GM19468 (cell line): ENCODE measurements at regions not wholly inside any gene's neighbourhood (a gene's known extent, or its start where the extent isn't known, plus 50 kb on each side); places are given as distances from the start of the nearest gene placed in this dataset.

Experiments
- ATAC-seq: cut with Tn5 transposase; IDR thresholded peaks from one replicate; pipeline ENCODE4 v1.9.1; 2021; ENCODE audit warnings: mild to moderate bottlenecking, moderate library complexity, moderate number of reproducible peaks; ENCODE audit not compliant: unreplicated experiment; ENCODE audit errors: extremely low read depth

DNA sequence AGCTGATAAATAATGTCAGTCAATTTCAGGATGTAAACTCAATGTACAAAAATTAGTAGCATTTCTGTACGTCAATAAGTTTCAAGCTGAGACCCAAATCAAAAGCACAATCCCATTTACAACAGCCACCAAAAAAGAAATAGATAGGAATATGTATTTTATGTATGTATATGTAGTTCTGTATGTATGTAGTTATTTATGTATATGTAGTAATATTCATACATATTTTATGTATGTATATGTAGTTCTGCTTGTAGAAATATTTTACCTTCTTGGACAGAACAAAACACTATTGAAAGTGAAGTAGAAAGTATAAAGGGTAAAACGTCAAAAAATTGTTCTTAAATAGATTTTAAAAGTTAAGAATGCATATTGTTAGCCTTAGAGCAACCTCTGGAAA is 591.0 kb upstream of the SETBP1 start:
- ATAC-seq = no peak

- ATAC-seq = no peak
Measured at GRCh38 chr18:44090453-44090852, 590.2 kb upstream of the SETBP1 start.

GRCh38 chr18:44093253-44093652 is 587.4 kb upstream of the SETBP1 start:
- no peak for ATAC-seq

- ATAC-seq = no peak
Measured at GRCh38 chr18:44096016-44096415, 584.7 kb upstream of the SETBP1 start.

DNA sequence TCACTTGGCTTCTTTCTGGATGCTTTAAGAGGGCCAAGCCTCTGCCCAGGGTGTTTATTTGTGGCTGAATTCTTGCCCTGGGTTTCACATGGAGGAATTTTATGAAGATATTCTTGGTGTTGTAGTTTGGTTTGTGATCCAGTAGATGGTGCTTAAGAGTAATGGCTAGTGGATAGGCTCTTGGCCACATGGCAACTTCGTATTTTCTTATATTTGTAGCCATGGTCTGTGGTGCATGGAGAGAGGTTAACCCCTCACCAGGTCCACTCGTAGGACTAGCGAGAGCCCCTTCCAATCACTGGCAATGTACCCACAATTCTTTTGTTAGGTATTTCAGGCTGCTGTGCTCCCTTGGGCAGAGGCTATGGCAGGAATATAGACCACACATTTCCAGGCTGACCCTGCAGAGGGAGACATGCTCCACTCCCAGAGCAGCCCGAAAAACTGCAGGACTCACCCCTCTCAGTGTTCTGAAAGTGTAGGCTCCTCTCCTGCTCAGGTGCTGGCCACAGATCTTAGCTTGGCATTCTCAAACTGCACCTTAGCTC is 582.1 kb upstream of the SETBP1 start:
- ATAC-seq = no peak

- ATAC-seq = no peak
Measured at GRCh38 chr18:44107187-44107586, 573.5 kb upstream of the SETBP1 start.

GRCh38 chr18:44111337-44111736 is 569.4 kb upstream of the SETBP1 start:
- no peak for ATAC-seq

- ATAC-seq = no peak
Measured at GRCh38 chr18:44117821-44118220, 562.9 kb upstream of the SETBP1 start.

- ATAC-seq = no peak
Measured at GRCh38 chr18:44119607-44120006, 561.1 kb upstream of the SETBP1 start.

GRCh38 chr18:44123743-44124142 is 556.9 kb upstream of the SETBP1 start:
- ATAC-seq = no peak

DNA sequence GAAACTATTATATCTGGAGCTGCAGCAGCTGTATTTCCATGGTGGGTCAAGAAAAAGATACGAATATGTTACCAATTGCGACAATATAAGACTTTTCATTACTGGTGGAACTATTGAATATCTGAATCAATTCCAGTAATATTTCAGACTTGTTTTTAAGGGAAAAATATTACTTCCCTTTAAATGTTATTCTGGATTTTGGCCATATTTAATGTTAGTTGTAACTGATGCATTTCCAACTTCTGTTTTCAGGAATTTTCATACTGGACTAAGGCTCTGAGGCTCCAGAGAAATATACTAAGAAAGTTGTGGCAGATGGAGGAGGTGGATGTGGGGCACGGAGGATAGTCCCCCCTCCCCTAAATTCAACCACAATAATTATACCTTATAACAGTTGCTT is 555.2 kb upstream of the SETBP1 start:
- ATAC-seq = no peak

GRCh38 chr18:44126598-44126997 is 554.1 kb upstream of the SETBP1 start:
- ATAC-seq = no peak

DNA sequence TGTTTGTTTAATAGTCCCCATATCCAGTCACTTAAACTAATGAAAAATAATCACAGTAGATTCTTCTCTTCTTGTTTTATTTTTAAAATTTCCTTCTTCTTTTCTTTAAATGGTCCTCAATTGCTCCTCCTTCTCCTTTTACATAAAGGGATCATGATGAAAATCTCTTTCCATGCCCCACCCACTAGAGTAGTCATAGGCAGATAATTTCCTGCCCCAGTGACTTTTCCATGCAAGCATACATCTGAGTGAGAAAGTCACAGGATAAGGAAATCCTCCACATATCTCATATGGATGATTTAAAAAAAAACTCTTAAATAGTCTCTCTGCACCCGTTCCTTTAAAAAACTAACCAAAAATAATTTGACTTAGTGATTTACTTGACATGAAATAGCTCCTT is 552.3 kb upstream of the SETBP1 start:
- ATAC-seq = no peak

GRCh38 chr18:44130376-44130942 is 550.2 kb upstream of the SETBP1 start:
- ATAC-seq = no peak

- no peak for ATAC-seq
Measured at GRCh38 chr18:44133483-44133882, 547.2 kb upstream of the SETBP1 start.

DNA sequence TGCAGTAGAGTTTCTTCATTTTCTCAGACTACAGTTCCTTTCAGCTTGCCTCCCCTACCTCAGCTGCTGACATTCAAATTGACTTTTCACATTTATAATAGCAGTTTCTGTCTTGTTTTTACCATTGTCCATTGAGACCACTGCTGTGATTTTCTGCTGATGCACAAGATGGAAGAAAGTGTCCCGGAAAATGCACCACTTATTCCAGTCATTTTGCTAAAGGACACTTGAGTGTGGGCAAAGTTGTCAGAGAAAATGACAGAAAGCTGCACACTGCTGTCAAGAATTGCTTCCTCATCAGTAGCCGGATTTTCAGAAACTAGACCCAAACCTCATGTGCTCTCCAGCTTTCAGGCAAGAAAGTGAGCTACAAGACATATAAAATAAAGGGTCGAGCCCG is 546.2 kb upstream of the SETBP1 start:
- no peak for ATAC-seq

DNA sequence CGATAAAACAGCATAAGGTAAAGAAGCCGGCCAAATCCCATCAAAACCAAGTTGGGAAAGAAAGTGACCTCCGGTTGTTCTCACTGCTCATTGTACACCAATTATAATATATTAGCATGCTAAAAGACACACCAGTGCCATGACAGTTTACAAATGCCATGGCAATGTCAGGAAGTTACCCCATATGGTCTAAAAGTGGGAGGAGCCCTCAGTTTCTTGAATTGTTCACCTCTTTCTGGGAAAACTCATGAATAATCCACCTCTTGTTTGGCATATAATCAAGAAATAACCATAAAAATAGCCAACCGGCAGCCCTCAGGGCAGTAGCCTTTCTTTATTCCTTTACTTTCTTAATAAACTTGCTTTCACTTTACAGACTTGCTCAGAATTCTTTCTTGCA is 544.9 kb upstream of the SETBP1 start:
- ATAC-seq = no peak

GRCh38 chr18:44136326-44136725 is 544.4 kb upstream of the SETBP1 start:
- ATAC-seq = no peak

- ATAC-seq = no peak
Measured at GRCh38 chr18:44143072-44143471, 537.6 kb upstream of the SETBP1 start.

DNA sequence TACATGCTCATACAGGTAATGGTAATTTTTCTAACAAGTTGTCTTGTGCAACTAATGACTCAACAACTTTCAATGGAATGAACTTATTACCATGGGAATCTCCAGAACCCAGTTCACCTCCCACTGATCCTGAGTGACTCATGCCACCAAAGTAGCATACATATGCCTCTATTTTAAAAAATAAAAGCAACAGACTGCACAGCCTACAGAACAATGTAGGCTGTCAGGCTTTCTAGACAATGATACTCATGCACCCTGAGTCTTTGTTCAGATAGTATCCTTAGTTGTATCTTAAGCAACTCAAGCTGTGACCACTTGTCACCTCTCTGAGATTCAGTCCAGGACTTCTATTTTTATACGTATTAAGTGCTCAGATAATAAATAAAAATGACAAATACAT is 531.0 kb upstream of the SETBP1 start:
- no peak for ATAC-seq

- ATAC-seq = no peak
Measured at GRCh38 chr18:44153981-44154380, 526.7 kb upstream of the SETBP1 start.

- ATAC-seq = no peak
Measured at GRCh38 chr18:44156126-44156525, 524.6 kb upstream of the SETBP1 start.
